ENCODE measurements at regions not wholly inside any gene's neighbourhood (a gene's known extent, or its start where the extent isn't known, plus 50 kb on each side); places are given as distances from the start of the nearest gene placed in this dataset.

- H3K27me3 ChIP-seq, result no peaks in the 10 kb centered on the region
- H3K36me3 ChIP-seq, result no peaks in the 10 kb centered on the region
- H3K4me1 ChIP-seq, result peaks cover 0 to 7% (median 2%) of the 10 kb centered on the region in 4 donors
- no peak overlapping the region for H3K27ac ChIP-seq (replicated peaks in 1 of 4)
- no peak overlapping the region for H3K4me3 ChIP-seq
- WGBS, result 92% methylated on average over 5 of the region's 5 CpGs
- no peak for DNase-seq (ENCODE audit: extremely low spot score)
- TF ChIP-seq CTCF (IDR thresholded peaks at IDR 0.05) (no peak), POLR2AphosphoS5 (IDR thresholded peaks at IDR 0.05) (no peak), EP300 (IDR thresholded peaks at IDR 0.05) (no peak), POLR2A (IDR thresholded peaks at IDR 0.05; ENCODE audit: low read depth) (no peak)
- no peaks in the 10 kb centered on the region for H3K9me3 ChIP-seq
- intact Hi-C loops (cut with DNase I), result no loop called here
These were observed 236.5 kb downstream of the TTLL7 start for GRCh38 chr1:83762416-83762815.

- WGBS, result 59% methylated on average over 3 of the region's 3 CpGs
- Histone ChIP-seq H3K9me3 (no peaks in the 10 kb centered on the region), H3K4me3 (no peak overlapping the region), H3K27ac (replicated peaks in 1 of 4) (no peak overlapping the region), H3K36me3 (no peaks in the 10 kb centered on the region), H3K27me3 (no peaks in the 10 kb centered on the region), H3K4me1 (peaks cover 0 to 7% (median 2%) of the 10 kb centered on the region in 4 donors)
- no peak for DNase-seq (ENCODE audit: extremely low spot score)
- intact Hi-C loops (cut with DNase I), result no loop called here
- no peak for TF ChIP-seq POLR2A (IDR thresholded peaks at IDR 0.05; ENCODE audit: low read depth)
These were observed 236.9 kb downstream of the TTLL7 start for GRCh38 chr1:83762039-83762365.

- DNase-seq (ENCODE audit: extremely low spot score), result no peak
- peaks cover 0 to 7% (median 2%) of the 10 kb centered on the region in 4 donors for H3K4me1 ChIP-seq
- H3K27ac ChIP-seq (replicated peaks in 1 of 4), result no peak overlapping the region
- H3K9me3 ChIP-seq, result no peaks in the 10 kb centered on the region
- intact Hi-C loops (cut with DNase I), result no loop called here
- 56% methylated on average over 8 of the region's 8 CpGs for WGBS
- TF ChIP-seq POLR2AphosphoS5 (IDR thresholded peaks at IDR 0.05), result no peak
- no peak for TF ChIP-seq POLR2A (IDR thresholded peaks at IDR 0.05; ENCODE audit: low read depth)
- no peak for TF ChIP-seq CTCF (IDR thresholded peaks at IDR 0.05)
- no peak for TF ChIP-seq EP300 (IDR thresholded peaks at IDR 0.05)
- H3K27me3 ChIP-seq, result no peaks in the 10 kb centered on the region
- no peak overlapping the region for H3K4me3 ChIP-seq
- H3K36me3 ChIP-seq, result no peaks in the 10 kb centered on the region
These were observed 237.5 kb downstream of the TTLL7 start for GRCh38 chr1:83761167-83762038.

GRCh38 chr1:83760226-83761021 lies 238.5 kb downstream of the TTLL7 start:
- Histone ChIP-seq H3K27ac (replicated peaks in 1 of 4) (no peak overlapping the region), H3K9me3 (no peaks in the 10 kb centered on the region), H3K36me3 (no peaks in the 10 kb centered on the region), H3K4me3 (no peak overlapping the region), H3K4me1 (peaks cover 0 to 7% (median 2%) of the 10 kb centered on the region in 4 donors), H3K27me3 (no peaks in the 10 kb centered on the region)
- WGBS, result 88% methylated on average over 6 of the region's 6 CpGs
- no peak for DNase-seq (ENCODE audit: extremely low spot score)
- intact Hi-C loops (cut with DNase I), result no loop called here
- TF ChIP-seq EP300 (IDR thresholded peaks at IDR 0.05), result no peak
- TF ChIP-seq POLR2AphosphoS5 (IDR thresholded peaks at IDR 0.05), result no peak
- no peak for TF ChIP-seq POLR2A (IDR thresholded peaks at IDR 0.05; ENCODE audit: low read depth)
- no peak for TF ChIP-seq CTCF (IDR thresholded peaks at IDR 0.05)

GRCh38 chr1:83756984-83757717 lies 241.8 kb downstream of the TTLL7 start:
- H3K4me3 ChIP-seq, result no peak overlapping the region
- no peaks in the 10 kb centered on the region for H3K36me3 ChIP-seq
- 91% methylated on average over 8 of the region's 8 CpGs for WGBS
- H3K4me1 ChIP-seq, result peaks cover 0 to 7% (median 2%) of the 10 kb centered on the region in 4 donors
- H3K27me3 ChIP-seq, result no peaks in the 10 kb centered on the region
- no peak overlapping the region for H3K27ac ChIP-seq (replicated peaks in 1 of 4)
- no peak for DNase-seq (ENCODE audit: extremely low spot score)
- intact Hi-C loops (cut with DNase I), result no loop called here
- no peak for TF ChIP-seq POLR2A (IDR thresholded peaks at IDR 0.05; ENCODE audit: low read depth)
- no peak for TF ChIP-seq CTCF (IDR thresholded peaks at IDR 0.05)
- no peak for TF ChIP-seq POLR2AphosphoS5 (IDR thresholded peaks at IDR 0.05)
- TF ChIP-seq EP300 (IDR thresholded peaks at IDR 0.05), result no peak
- H3K9me3 ChIP-seq, result no peaks in the 10 kb centered on the region
